H1 (cell line): ENCODE measurements at regions not wholly inside any gene's neighbourhood (a gene's known extent, or its start where the extent isn't known, plus 50 kb on each side); places are given as distances from the start of the nearest gene placed in this dataset.

Experiments used
- CTCF ChIA-PET: fragments of 300-600 bp; sonication (Branson Sonifier 250); formaldehyde crosslinking; loops from one replicate; lab custom pipeline; 2021; ENCODE audit not compliant: partially characterized antibody; lab: Charles Lee
- POLR2A ChIA-PET: fragments of 300-600 bp; sonication (Branson Sonifier 250); formaldehyde crosslinking; loops from one replicate; lab custom pipeline; 2021; ENCODE audit warnings: inconsistent platforms; ENCODE audit not compliant: partially characterized antibody; lab: Charles Lee
- DNase-seq, 2 experiments: peaks; one replicate each; pipeline versions ENCODE4 v3.0.0 to v3.0.0-alpha.2; 2010 to 2022; ENCODE audit warnings: low spot score in 2 of 2, low read depth in 1 of 2, mixed read lengths in 1 of 2
- FAIRE-seq: peaks from 2 replicates; lab custom pipeline; 2011; peaks lifted over from hg19 to GRCh38; lab: Jason Lieb, UNC
- H2AFZ ChIP-seq: 2 replicates; pipeline ENCODE4 v1.8.1; 2012; ENCODE audit warnings: low read length, inconsistent platforms
- H2AK5ac ChIP-seq: 2 replicates; pipeline ENCODE4 v1.6.1; 2013; ENCODE audit warnings: low read depth, low read length
- H2BK120ac ChIP-seq: replicated peaks from 2 replicates; pipeline ENCODE3; 2013; ENCODE audit warnings: low read depth, low read length, inconsistent platforms
- H2BK12ac ChIP-seq: 2 replicates; pipeline ENCODE4 v1.6.1; 2013; ENCODE audit warnings: low read depth, low read length
- H2BK15ac ChIP-seq: 2 replicates; pipeline ENCODE4 v1.6.1; 2013; ENCODE audit warnings: low read length
- H2BK20ac ChIP-seq: 2 replicates; pipeline ENCODE4 v1.6.1; 2013; ENCODE audit warnings: low read length
- H2BK5ac ChIP-seq: 2 replicates; pipeline ENCODE4 v1.6.1; 2013; ENCODE audit warnings: low read depth, low read length
- H3K14ac ChIP-seq: 2 replicates; pipeline ENCODE4 v1.6.1; 2013; ENCODE audit warnings: inconsistent platforms; ENCODE audit not compliant: insufficient read length
- H3K18ac ChIP-seq: 2 replicates; pipeline ENCODE4 v1.6.1; 2013; ENCODE audit warnings: low read length; ENCODE audit errors: extremely low read depth
- H3K23ac ChIP-seq: 2 replicates; pipeline ENCODE4 v1.6.1; 2013; ENCODE audit warnings: inconsistent platforms; ENCODE audit not compliant: insufficient read length
- H3K23me2 ChIP-seq: 2 replicates; pipeline ENCODE4 v1.6.1; 2013; ENCODE audit warnings: low read depth, low read length
- H3K27ac ChIP-seq: 2 replicates; pipeline ENCODE4 v1.6.1; 2011; ENCODE audit warnings: low read depth, low read length, inconsistent platforms
- H3K27me3 ChIP-seq, 4 experiments: replicated peaks in 1 of 4; 1 replicate in 1 of 4; 2 replicates in 3 of 4; pipeline versions ENCODE4 v1.6.1 to v1.8.1; 2011 to 2013; ENCODE audit warnings: low read length in 3 of 4, mild to moderate bottlenecking in 3 of 4, inconsistent platforms in 2 of 4, mixed read lengths in 2 of 4, moderate library complexity in 1 of 4; ENCODE audit not compliant: control insufficient read depth in 3 of 4, insufficient read depth in 3 of 4; ENCODE audit errors: extremely low read depth in 1 of 4
- H3K36me3 ChIP-seq, 4 experiments: 2 replicates each; pipeline versions ENCODE4 v1.6.1 to v1.8.1; 2011 to 2013; ENCODE audit warnings: mild to moderate bottlenecking in 4 of 4, low read length in 3 of 4, moderate library complexity in 2 of 4, control low read depth in 1 of 4, inconsistent platforms in 1 of 4; ENCODE audit not compliant: insufficient read depth in 4 of 4, control insufficient read depth in 2 of 4
- H3K4ac ChIP-seq: replicated peaks from 2 replicates; pipeline ENCODE3; 2013; ENCODE audit warnings: low read length, low read depth, mixed read lengths, inconsistent platforms; ENCODE audit not compliant: insufficient read length
- H3K4me1 ChIP-seq, 4 experiments: replicated peaks in 1 of 4; 1 replicate in 1 of 4; 2 replicates in 3 of 4; pipeline versions ENCODE4 v1.6.1 to v1.8.1; 2011 to 2013; ENCODE audit warnings: low read length in 3 of 4, inconsistent platforms in 2 of 4, mixed read lengths in 1 of 4; ENCODE audit not compliant: insufficient read depth in 4 of 4, control insufficient read depth in 3 of 4
- H3K4me2 ChIP-seq, 2 experiments: 2 replicates each; pipeline versions ENCODE4 v1.6.1 to v1.8.1; 2011 to 2013; ENCODE audit warnings: low read depth in 2 of 2, low read length in 2 of 2, control low read depth in 1 of 2, inconsistent platforms in 1 of 2, mild to moderate bottlenecking in 1 of 2; ENCODE audit not compliant: insufficient read depth in 1 of 2
- H3K4me3 ChIP-seq, 4 experiments: fragments of 200-600, 300-600 bp in 1 of 4; sonication (generic), shearing (Covaris generic), sonication (Bioruptor Twin) in 1 of 4; 2 replicates each; pipeline versions ENCODE4 v1.5.1 to v1.8.1; 2011 to 2016; ENCODE audit warnings: low read length in 4 of 4, low read depth in 3 of 4, control low read depth in 2 of 4, inconsistent platforms in 2 of 4, mild to moderate bottlenecking in 2 of 4, mixed read lengths in 1 of 4, moderate library complexity in 1 of 4; ENCODE audit not compliant: insufficient read depth in 2 of 4; ENCODE audit errors: extremely low read depth in 1 of 4
- H3K56ac ChIP-seq: replicated peaks from 2 replicates; pipeline ENCODE3; 2013; ENCODE audit warnings: low read depth, mild to moderate bottlenecking, mixed read lengths, low read length, inconsistent platforms; ENCODE audit not compliant: insufficient read length
- H3K79me1 ChIP-seq: 2 replicates; pipeline ENCODE4 v1.6.1; 2013; ENCODE audit warnings: low read depth, low read length, control low read depth
- H3K79me2 ChIP-seq, 2 experiments: 2 replicates each; pipeline versions ENCODE4 v1.6.1 to v1.8.1; 2012 to 2013; ENCODE audit warnings: low read length in 2 of 2, mild to moderate bottlenecking in 2 of 2, inconsistent platforms in 1 of 2; ENCODE audit not compliant: insufficient read depth in 2 of 2, control insufficient read depth in 1 of 2
- H3K9ac ChIP-seq, 4 experiments: replicated peaks in 1 of 4; 1 replicate in 1 of 4; 2 replicates in 3 of 4; pipeline versions ENCODE4 v1.6.1 to v1.8.1; 2011 to 2013; ENCODE audit warnings: low read depth in 3 of 4, low read length in 3 of 4, control low read depth in 2 of 4, mild to moderate bottlenecking in 2 of 4, moderate library complexity in 2 of 4, inconsistent platforms in 1 of 4; ENCODE audit errors: extremely low read depth in 1 of 4
- H3K9me3 ChIP-seq, 2 experiments: 2 replicates each; pipeline versions ENCODE4 v1.6.1 to v1.8.1; 2012 to 2013; ENCODE audit warnings: mild to moderate bottlenecking in 2 of 2, moderate library complexity in 2 of 2, control low read depth in 1 of 2, inconsistent platforms in 1 of 2, low read depth in 1 of 2, low read length in 1 of 2, mixed read lengths in 1 of 2; ENCODE audit not compliant: insufficient read depth in 2 of 2
- H4K20me1 ChIP-seq, 2 experiments: replicated peaks in 1 of 2; 2 replicates each; pipeline versions ENCODE3 to v1.8.1; 2011 to 2013; ENCODE audit warnings: inconsistent platforms in 2 of 2, low read length in 2 of 2, mild to moderate bottlenecking in 1 of 2; ENCODE audit not compliant: insufficient read depth in 2 of 2, control insufficient read depth in 1 of 2
- H4K5ac ChIP-seq: 2 replicates; pipeline ENCODE4 v1.6.1; 2013; ENCODE audit warnings: low read length, low read depth, mixed read lengths, inconsistent platforms; ENCODE audit not compliant: insufficient read length
- H4K8ac ChIP-seq: 2 replicates; pipeline ENCODE4 v1.8.0; 2013; ENCODE audit warnings: mild to moderate bottlenecking, moderate library complexity, low read length, inconsistent platforms; ENCODE audit not compliant: insufficient read depth; ENCODE audit errors: extremely low read depth
- H4K91ac ChIP-seq: replicated peaks from 2 replicates; pipeline ENCODE3; 2013; ENCODE audit warnings: low read length, mixed read lengths, inconsistent platforms; ENCODE audit not compliant: insufficient read length
- CHD1 ChIP-seq: IDR thresholded peaks from 2 replicates; pipeline ENCODE4 v1.6.1; 2012; ENCODE audit warnings: low read depth, low read length, improper control_type of control experiment
- EZH2 ChIP-seq: fragments of 200-600 bp; sonication (generic); IDR thresholded peaks from 2 replicates; pipeline ENCODE4 v1.7.1; 2012; ENCODE audit warnings: low read depth, mild to moderate bottlenecking, moderate library complexity, low read length, inconsistent platforms; ENCODE audit not compliant: severe bottlenecking
- HDAC2 ChIP-seq, 2 experiments: fragments of 300-600 bp in 1 of 2; sonication (generic) in 1 of 2; IDR thresholded peaks; 2 replicates each; pipeline ENCODE4 v1.6.1; 2011 to 2012; ENCODE audit warnings: low read depth in 2 of 2, low read length in 2 of 2, mild to moderate bottlenecking in 2 of 2, moderate library complexity in 2 of 2, borderline replicate concordance in 1 of 2, inconsistent platforms in 1 of 2
- RXRA ChIP-seq: IDR thresholded peaks from 2 replicates; pipeline ENCODE4 v1.6.1; 2011; ENCODE audit warnings: low read depth, mild to moderate bottlenecking, low read length, moderate library complexity; ENCODE audit not compliant: insufficient read depth
- YY1 ChIP-seq: IDR thresholded peaks from 2 replicates; pipeline ENCODE4 v1.6.1; 2011; ENCODE audit warnings: low read depth, mild to moderate bottlenecking, low read length
- WGBS, 2 experiments: shearing (Covaris generic) in 1 of 2; methylation state at CpG; one replicate each; pipeline versions ENCODE4 v1.1.6 to v1.1.7; 2013 to 2015; ENCODE audit warnings: low lambda C conversion rate in 2 of 2, mixed read lengths in 2 of 2, inconsistent platforms in 1 of 2, low coverage in 1 of 2, missing lambda C conversion rate in 1 of 2; ENCODE audit not compliant: insufficient replicate concordance in 2 of 2, insufficient coverage in 1 of 2, insufficient read length in 1 of 2; ENCODE audit errors: extremely low coverage in 1 of 2, missing lambda C conversion rate in 1 of 2; 5-methylcytosine and 5-hydroxymethylcytosine counted together

- no peak overlapping the region for H2AFZ ChIP-seq
- H2BK12ac ChIP-seq = no peak overlapping the region
- H4K5ac ChIP-seq = no peak overlapping the region
- H4K91ac ChIP-seq = no peak overlapping the region
- H2BK120ac ChIP-seq = no peak overlapping the region
- H3K4ac ChIP-seq = no peak overlapping the region
- H3K56ac ChIP-seq = no peak overlapping the region
- peaks cover 0 to 4% (median 1%) of the 10 kb centered on the region in 4 experiments; a peak in 5 of 7 replicates for H3K4me1 ChIP-seq
- H3K9ac ChIP-seq = no peak overlapping the region
- no peaks in the 10 kb centered on the region for H3K27me3 ChIP-seq
- TF ChIP-seq EZH2 = no peak
- TF ChIP-seq YY1 = no peak
- TF ChIP-seq HDAC2 (IDR thresholded peaks at IDR 0.05; ENCODE audit: borderline replicate concordance in 1 of 2, low read depth in 2 of 2, low read length in 2 of 2) = no peak
- TF ChIP-seq CHD1 = no peak
- no peak for TF ChIP-seq RXRA
- no peaks in the 10 kb centered on the region for H3K79me2 ChIP-seq
- H3K27ac ChIP-seq = no peak overlapping the region
- peaks cover 2% of the 10 kb centered on the region; the same call in 1 of the 2 replicates for H3K23me2 ChIP-seq
- no peak for DNase-seq
- ChIA-PET POLR2A (no interaction called here), CTCF (interaction anchor here (0.9 to 2.1 kb wide), 5 partner anchors 11 to 413 kb away, joined by 3 to 9 read pairs (median 3); no protein-coding TSS in a partner anchor)
- H3K4me2 ChIP-seq = no peak overlapping the region
- 78% methylated on average over 7 of the region's 7 CpGs; no CpG with 5 or more reads in 1 of the 2 experiments for whole genome bisulfite sequencing, 2 experiments
- H2BK20ac ChIP-seq = no peak overlapping the region
- no peak overlapping the region for H2AK5ac ChIP-seq
- no peak overlapping the region for H2BK5ac ChIP-seq
- no peaks in the 10 kb centered on the region for H3K36me3 ChIP-seq
- no peak overlapping the region for H3K23ac ChIP-seq
- no peak overlapping the region for H4K8ac ChIP-seq
- H3K14ac ChIP-seq = no peak overlapping the region
- H3K18ac ChIP-seq = no peak overlapping the region
- H3K79me1 ChIP-seq = no peaks in the 10 kb centered on the region
- H4K20me1 ChIP-seq = no peaks in the 10 kb centered on the region
- no peak overlapping the region for H2BK15ac ChIP-seq
- FAIRE-seq = no peak
- H3K4me3 ChIP-seq = no peak overlapping the region
- no peaks in the 10 kb centered on the region for H3K9me3 ChIP-seq
These were observed 118.3 kb upstream of the DNAJC10 start for GRCh38 chr2:182597570-182598295.
